CD4-positive, alpha-beta T cell treated with Interleukin-17A for 4 hours (primary cell): ENCODE measurements at regions not wholly inside any gene's neighbourhood (a gene's known extent, or its start where the extent isn't known, plus 50 kb on each side); places are given as distances from the start of the nearest gene placed in this dataset.

Experiments used
- DNase-seq: peaks from one replicate; pipeline ENCODE4 v3.0.0-alpha.2; 2020; ENCODE audit warnings: mixed read lengths

DNA sequence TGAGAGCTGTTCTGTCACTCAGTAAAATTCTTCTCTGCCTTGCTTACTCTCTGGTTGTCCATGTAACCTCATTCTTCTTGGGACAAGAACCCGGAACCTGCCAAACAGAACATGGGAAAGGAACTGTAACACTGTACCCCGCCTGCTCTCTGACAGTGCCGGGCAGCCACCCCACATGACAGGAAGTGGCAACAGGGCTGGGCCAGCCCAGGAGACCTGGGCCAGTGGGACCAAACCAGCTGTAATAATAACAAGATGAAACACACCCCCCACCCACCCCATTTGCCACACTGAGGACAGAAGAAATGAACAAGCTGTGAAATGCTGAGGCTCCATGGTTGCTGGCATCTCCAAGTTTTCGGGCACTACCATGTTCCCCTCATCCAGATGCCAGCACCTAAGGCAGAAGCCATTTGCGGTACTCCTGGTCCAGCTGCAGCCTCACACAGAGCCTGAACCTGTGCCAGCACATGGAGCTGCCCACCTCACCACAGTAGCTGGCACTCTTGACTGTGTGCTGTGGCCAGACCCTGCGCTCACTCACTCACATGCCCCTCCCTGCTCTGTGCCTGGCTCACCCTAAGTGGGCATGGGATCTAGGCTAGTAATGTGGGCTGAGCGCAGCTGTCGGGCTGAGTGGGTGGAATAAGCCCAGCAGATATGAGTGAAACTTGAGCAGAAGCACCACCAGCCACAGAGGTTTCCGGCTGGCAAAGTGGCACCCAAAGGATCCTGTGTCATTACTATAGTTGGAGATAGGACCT lies 126.2 kb upstream of the UGT8 start:
- no peak for DNase-seq

DNA sequence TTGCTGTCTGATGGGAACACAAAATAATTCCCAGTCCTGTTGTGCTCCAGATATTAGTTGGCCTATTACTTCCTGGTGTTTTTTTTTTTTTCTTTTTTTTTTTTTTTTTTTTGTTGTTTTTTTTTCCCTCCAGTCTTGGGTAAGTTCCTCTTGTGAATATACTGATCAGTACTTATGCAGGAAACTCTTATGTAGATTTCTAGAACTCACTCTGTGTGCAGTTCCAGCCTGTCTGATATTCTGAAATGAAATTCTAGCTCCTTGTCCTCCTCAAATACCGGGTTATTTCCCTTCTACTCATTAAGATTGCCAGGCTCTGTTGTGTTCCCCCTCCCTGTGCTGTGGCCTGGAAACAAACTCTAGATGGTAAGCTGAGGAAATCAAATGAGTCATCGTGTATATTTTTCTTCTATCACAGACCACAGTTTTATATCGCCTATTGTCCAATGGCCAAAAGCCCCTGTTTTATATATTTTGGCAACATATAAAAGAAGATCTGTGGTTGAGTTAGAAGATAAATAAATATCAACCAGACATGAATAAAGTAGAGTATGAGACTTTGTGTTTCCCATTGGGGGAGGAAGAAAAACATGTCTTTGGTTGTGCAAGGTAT lies 124.3 kb upstream of the UGT8 start:
- no peak for DNase-seq

DNA sequence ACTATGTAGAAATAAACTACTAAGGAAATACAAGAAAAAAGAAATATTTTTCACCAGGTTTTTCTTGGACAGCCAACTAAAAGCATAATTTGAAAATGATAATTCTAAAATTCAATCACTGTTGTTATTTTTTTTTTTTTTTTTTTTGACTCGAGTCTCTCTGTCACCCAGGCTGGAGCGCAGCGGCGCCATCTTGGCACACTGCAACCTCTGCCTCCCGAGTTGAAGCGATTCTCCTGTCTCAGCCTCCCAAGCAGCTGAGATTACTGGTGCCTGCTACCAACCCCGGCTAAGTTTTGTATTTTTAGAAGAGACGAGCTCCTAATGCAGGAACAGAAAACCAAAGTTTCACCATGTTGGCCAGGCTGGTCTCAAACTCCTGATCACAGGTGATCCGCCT lies 122.3 kb upstream of the UGT8 start:
- DNase-seq = no peak

DNA sequence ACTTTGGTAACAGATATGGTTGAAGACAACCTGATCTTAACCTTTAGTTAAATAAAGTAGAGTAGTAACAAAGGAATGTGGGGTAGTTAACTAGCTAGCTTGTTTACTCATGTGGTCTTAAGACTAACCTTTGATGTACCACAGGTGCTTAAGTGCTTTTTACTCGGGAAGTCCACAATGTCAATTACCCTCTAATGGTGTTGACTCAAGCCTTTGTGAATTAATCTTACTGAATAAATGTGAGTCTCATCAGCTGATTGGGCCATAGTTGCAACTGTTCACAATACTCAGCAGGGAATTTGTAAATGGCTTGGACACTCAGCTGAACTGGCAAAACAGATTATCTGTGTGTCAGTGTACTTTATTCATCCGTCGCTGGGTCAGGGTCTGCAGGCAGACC lies 119.0 kb upstream of the UGT8 start:
- no peak for DNase-seq

DNA sequence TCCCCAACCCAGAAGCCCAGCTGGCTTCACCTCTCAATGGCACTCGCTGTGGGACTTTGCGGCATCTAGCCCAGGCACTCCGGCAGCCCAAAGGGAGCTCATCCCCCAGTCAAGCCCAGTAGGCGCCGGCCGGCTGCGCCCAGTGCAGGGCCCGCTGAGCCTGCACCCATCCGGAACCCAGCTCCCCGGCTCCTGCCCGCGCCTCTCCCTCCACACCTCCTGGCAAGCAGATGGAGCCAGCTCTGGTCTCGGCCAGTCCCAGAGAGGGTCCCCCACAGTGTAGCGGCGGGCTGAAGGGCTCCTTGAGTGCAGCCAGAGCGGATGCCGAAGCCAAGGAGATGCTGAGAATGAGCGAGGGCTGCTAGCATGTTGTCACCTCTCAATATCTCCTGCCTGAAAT lies 116.8 kb upstream of the UGT8 start:
- DNase-seq = no peak

DNA sequence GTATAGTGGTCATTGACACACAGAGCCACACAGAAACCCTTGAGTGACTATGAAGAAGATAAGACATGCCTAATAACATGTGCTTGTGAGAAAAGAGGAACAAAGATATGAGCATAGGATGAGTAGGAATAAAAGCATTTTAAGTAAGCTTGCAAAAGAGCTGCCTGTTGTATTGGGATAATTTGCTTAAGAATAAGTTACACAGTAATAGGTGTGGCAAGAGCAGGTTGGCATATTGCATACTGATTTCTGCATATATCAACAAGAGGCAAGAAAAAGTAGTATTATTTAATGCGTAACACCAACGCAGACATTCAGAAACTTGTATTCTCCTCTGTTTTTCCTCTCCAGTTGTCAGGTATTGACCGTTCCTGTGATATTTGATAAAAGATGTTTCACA lies 111.5 kb upstream of the UGT8 start:
- no peak for DNase-seq

DNA sequence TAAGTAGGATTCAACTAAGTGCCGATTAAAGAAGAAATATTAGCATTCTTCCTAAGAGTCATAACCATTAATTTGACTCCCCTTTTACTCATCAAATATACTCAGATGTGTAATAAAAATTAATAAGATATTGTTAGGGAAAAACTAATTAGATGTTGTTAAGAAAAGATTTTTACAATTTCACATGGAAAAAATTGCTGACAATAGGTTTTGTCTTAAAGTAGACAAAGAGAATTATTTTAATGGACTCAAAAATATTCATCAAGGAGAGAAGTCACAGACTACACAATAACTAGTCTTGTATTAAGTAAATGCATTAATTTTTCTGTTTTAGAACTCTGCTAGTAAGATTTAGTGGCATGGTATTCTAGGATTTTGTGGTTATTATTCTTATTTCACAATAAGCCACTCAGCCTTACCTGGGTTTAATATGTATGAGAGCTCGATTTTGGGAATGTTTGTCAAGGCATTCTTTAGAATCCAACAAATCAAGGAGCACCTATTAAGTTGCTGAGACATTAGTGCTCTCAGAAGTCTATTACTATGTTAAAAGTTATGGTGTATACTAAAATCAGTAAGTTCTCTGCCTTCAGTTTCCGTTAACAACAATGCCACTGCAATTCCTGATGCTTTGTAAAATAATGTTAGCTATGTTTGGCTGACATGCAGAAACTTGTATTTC lies 110.2 kb upstream of the UGT8 start:
- no peak for DNase-seq

DNA sequence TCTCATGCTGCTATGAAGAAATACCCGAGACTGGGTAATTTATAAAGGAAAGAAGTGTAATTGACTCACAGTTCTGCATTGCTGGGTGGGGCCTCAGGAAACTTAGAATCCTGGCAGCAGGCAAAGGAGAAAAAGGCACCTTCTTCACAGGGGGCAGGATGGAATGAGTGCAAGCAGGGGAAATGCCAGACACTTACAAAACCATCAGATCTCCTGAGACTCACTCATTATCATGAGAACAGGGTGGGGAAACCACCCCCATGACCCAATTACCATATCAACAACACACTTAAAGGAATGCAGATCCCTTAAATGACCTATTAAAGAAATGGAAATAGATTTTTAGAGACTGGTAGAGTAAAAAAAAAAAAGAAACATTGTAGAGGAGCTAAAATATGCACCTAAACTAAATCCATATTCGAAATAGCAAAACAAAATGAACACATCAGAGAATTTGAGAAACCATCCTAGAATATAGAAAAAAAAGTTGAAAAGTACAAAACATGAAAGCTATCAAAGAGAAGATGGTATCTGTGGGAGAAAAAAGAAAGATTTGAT lies 104.3 kb upstream of the UGT8 start:
- no peak for DNase-seq

DNA sequence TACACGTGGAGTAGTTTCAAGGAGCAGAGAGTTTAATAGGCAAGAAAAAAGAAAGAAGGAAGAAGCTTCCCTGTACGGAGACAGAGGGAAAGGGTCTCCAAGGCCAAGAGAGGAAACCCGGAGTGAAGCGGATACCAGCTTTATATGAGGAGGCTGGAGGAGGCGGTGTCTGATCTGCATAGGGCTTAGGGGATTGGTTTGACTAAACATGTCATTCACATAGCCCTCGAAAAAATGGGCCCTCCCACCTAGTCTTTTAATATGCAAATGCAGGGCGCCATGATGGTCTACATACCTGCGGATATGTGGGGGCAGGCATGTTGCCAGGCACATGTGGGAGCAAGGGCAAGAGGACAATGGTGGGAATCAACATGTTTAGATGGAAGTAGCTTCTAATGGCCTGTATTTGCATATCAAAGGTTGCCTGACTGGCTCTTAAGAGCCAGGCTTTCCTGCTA lies 103.1 kb upstream of the UGT8 start:
- DNase-seq = no peak

DNA sequence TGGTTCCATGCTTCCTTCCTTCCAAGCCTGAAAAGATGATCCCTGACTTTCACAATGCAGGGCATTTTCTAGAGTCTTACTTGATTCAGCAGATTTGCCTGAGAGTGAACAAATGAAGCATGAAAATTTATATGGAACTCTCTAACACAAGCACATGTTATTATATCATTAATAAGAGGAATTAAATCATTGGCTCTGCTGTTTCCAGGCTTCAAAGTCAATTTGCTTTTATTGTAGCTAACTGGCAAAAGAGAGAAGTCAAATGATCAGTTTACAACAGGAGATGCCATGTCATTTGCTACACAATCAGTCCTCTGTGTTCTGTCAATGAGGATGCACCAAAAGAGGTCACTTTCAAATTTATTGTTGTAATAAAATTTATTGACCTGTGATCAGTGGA lies 101.5 kb upstream of the UGT8 start:
- no peak for DNase-seq

DNA sequence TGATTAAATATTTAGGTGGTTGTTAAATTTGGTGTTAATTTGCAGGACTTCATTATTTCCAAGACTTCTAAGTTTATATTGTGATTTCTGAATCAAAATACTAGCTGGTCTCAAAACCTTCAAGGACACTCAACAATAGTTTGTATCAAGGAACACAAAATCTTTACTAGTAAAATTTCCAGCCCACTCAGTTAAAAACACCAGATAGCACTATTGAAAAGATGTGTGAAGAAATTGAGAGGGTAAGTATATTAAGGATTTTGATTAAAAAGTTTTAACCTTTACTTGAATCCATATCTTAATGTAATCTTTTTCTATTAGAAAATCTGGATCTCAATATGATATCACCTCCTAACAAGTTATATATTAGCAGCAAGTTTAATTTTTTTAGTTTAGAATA lies 89.3 kb upstream of the UGT8 start:
- no peak for DNase-seq

DNA sequence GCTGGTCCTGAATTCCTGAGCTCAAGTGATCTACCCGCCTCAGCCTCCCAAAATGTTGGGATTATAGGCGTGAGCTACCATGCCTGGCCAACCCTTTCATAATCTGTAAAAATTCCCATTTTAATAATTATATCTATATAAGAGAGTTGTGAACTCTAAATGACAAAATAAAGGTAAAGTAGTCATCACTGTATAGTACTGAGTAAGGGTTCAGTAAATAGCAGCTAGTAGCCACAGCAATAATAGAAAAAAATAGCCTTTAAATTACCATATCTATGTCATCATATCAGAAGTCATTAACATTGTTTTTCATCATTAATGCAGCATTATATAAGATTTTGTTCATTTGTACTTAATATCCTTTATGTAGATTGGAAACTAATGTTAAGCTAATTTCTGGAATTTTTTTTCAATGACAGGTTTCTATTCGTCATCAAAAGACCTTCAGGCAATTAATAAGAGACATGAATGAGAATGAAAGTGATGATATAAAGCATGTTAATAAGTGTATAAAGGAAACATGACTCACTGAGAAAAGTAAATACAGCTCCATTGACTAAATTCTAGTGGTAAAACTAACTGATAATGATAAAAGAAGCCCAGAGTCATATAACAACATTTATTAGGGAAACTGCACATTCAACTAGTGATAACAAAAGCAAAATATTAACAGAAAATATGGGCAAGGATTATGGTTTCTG lies 85.9 kb upstream of the UGT8 start:
- DNase-seq = no peak

DNA sequence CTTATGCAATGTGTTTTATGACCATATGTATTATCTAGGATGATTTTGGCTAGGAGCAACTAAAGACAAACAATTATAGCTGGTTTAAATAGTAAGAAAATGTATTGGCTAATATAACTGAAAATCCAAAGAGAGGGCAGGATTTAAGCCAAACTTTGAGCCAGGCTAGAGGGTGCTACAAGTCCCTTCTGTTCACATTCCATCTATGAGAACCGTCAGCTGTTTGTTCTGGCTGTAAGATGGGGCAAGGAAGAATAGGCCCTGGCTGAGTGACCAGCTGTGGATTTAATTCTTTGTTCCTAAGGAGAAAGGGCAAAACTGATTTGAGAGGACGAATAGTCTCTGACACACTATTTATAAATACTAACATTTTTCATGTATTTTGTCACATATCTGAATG lies 79.2 kb upstream of the UGT8 start:
- no peak for DNase-seq

DNA sequence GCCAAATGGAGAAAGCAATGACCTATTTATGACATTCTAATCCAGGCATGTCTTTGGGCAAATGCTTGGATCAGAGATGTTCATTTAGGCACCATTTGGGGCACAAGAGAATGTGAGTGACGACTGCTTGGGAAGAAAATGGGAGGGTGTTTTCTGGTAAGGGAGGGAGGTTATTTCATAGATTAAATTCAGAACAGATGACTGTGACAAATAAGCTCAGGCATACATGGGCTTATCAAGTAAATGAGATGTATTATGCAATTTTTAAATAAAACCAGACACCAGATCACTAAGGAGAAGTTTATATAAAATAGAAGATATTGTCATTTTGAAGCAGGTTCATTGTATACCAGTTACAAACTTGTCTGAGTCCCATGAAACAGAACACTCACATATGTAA lies 71.4 kb upstream of the UGT8 start:
- DNase-seq = no peak

DNA sequence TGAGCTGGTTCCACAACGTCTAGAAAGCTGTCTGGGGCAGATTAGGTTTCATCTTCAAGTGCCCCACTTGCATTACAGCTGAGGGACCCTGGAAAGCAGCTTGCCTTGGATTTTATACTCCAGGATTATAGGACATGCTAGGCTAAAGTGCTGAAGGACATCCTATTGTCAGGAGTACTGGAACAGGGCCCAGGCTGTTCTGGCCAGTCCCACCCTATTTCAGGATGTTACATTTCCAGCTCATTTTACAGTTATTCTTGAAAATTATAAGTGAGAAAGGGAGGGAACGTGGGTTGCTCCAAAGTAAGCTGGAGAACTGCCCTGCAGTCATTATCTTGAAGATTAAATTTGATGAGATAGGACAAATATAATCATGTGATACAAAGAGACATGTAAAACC lies 71.0 kb upstream of the UGT8 start:
- no peak for DNase-seq

DNA sequence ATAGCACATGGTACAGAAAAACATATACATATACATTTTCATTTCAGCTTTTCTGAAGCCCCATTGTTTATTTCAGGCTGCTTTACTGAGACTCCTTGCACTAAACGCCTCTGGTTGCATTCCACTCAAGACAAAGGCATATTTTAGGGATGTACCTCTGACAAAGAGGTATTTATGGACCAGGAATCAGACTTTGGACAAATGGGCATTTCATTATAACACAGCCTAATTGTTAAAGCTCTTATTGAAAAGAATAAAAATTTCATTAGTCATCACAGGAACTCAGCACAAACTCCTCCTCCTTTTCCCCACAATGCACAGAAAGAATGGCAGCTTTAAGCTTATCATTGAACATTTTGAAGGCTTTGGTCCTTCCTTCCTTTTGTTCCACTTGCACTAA lies 62.9 kb upstream of the UGT8 start:
- no peak for DNase-seq

DNA sequence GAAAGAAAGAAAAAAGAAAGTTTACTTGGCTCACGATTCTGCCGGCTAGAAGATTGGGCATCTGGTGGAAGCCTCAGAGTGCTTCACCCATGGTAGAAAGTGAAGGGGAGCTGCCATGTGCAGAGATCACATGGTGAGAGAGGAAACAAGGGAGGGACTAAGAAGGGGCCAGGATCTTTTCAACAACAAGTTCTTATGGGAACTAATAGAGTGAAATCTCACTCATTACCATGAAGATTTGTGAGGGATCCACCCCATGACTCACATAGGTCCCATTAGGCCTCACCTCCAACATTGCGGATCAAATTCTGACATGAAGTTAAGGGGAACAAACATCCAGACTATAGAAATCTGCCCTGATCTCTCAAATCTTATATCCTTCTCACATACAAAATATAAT lies 61.3 kb upstream of the UGT8 start:
- DNase-seq = no peak

DNA sequence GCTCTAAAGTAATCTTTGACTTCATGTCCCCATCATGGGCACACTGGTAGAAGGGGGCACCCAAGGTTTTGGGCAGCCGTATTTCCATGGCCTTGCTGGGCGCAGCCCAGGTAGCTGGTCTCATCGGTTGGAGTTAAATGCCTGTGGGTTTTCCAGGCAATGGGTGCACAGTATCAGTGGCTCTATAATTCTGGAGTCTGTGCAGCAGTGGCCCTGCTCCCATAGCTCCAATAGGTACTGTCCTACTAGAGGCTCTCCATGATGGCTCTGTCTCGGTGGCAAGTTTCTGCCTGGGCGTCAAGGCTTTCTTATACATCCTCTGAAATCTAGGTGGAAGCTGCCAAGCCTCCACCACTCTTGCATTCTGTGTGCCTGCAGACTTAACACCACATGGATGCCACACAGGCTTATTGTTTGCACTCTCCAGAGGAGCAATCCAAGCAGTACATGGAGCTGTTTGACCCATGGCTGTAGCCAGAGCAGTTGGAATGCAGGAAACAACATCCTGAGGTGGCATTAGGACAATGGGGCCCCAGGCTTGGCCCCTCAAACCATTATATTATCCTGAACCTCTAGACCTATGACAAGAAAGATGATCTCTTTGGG lies 60.5 kb upstream of the UGT8 start:
- no peak for DNase-seq

DNA sequence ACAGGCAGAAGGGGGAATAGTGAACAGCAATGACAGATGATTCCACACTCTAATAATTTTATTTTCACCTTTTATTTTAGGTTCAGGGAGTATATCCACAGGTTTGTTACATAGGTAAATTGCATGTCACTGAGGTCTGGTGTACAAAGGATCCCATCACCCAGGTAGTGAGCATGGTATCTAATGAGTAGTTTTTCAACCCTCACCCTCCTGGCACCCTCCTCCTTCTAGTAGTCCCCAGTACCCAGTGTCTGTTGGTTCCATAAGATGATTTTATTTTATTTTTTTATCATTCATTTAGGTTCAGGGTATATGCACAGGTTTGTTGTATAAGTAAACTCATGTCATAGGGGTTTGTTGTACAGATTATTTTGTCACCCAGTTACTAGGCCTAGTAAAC lies 58.6 kb upstream of the UGT8 start:
- DNase-seq = no peak

DNA sequence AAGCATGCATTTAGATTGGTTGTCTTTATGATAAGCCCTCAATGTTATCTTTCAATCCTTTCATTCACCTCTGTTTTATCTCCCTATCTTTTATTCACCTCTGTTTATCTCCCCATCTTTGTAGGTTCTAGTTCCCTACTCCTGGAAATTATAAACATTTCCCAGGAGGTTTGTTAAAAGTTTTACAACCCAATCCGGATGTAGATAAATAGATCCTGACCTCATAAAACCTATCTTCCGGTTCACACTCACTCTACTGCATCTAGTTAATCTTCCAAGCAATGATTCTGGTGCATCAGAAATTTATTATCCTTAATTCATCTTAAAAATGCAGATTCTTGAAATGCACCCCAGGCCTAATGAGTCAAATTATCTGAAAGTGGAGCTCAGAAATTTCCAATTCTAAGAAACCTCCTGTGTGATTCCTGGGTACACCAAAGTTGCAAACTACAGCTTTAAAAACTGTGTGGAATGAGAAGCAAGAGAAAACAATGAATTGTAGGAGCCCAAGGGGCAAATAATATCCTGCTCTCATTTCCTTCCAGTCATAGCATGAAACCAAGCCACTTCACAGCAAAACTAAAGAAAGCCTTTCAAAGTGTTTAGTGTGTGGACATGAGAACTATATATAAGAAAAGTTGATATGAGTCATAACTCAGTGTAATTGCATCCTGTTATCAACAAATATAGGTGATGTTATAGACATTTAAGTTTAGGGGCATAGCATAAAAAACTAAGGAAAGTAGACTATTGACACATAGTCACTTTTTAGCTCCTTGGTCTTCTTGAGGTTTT lies 51.1 kb upstream of the UGT8 start:
- DNase-seq = no peak
